Spleen (tissue), 11 donors: ENCODE measurements at regions not wholly inside any gene's neighbourhood (a gene's known extent, or its start where the extent isn't known, plus 50 kb on each side); places are given as distances from the start of the nearest gene placed in this dataset.
A peak's percentile ranks its signal among the peaks of the same experiment; 100 is the strongest.

ENCODE experiments used
- DNase-seq: peaks from one replicate; pipeline ENCODE4 v3.0.0-alpha.2; 2020
- H3K27ac ChIP-seq, 8 donors: fragments of 200-600 bp; sonication (generic) in 7 of 8; 1 replicate in 4 of 8; 2 replicates in 4 of 8; pipeline versions ENCODE4 v1.5.0 to v1.8.0; 2016 to 2021; ENCODE audit warnings: inconsistent platforms in 4 of 8, mild to moderate bottlenecking in 4 of 8, moderate library complexity in 1 of 8
- H3K27me3 ChIP-seq, 7 donors: fragments of 200-600 bp; sonication (generic) in 6 of 7; replicated peaks in 1 of 7; 1 replicate in 4 of 7; 2 replicates in 3 of 7; pipeline versions ENCODE4 v1.5.0 to v1.8.0; 2016 to 2021; ENCODE audit warnings: inconsistent platforms in 3 of 7, mild to moderate bottlenecking in 1 of 7
- H3K36me3 ChIP-seq, 6 donors: fragments of 200-600 bp; sonication (generic) in 5 of 6; 1 replicate in 4 of 6; 2 replicates in 2 of 6; pipeline versions ENCODE4 v1.5.0 to v1.8.0; 2016 to 2021; ENCODE audit warnings: inconsistent platforms in 2 of 6
- H3K4me1 ChIP-seq, 6 donors: fragments of 200-600 bp; sonication (generic) in 5 of 6; 1 replicate in 3 of 6; 2 replicates in 3 of 6; pipeline versions ENCODE4 v1.5.0 to v1.8.0; 2016 to 2021; ENCODE audit warnings: inconsistent platforms in 3 of 6
- H3K4me3 ChIP-seq, 8 donors: fragments of 200-600 bp; sonication (generic) in 7 of 8; 1 replicate in 4 of 8; 2 replicates in 4 of 8; pipeline versions ENCODE4 v1.5.0 to v1.8.0; 2016 to 2021; ENCODE audit warnings: inconsistent platforms in 4 of 8, mild to moderate bottlenecking in 4 of 8, moderate library complexity in 2 of 8
- H3K9me3 ChIP-seq, 8 donors: fragments of 200-600 bp; sonication (generic) in 7 of 8; 1 replicate in 4 of 8; 2 replicates in 4 of 8; pipeline versions ENCODE4 v1.5.0 to v1.8.0; 2016 to 2021; ENCODE audit warnings: inconsistent platforms in 4 of 8
- CTCF ChIP-seq, 11 experiments: fragments of 200-600 bp in 7 of 11; fragments of 450-650 bp in 4 of 11; sonication (generic) in 4 of 11; IDR thresholded peaks in 8 of 11; conservative IDR thresholded peaks in 3 of 11; 1 replicate in 7 of 11; 2 replicates in 4 of 11; pipeline versions ENCODE4 v1.4.0 to v1.8.0; 2016 to 2021; ENCODE audit warnings: antibody characterized with exemption in 11 of 11, inconsistent platforms in 4 of 11, mild to moderate bottlenecking in 1 of 11
- POLR2A ChIP-seq, 3 donors: fragments of 450-650 bp; IDR thresholded peaks; one replicate each; pipeline ENCODE4 v1.5.1; 2017; ENCODE audit warnings: antibody characterized with exemption in 3 of 3, mild to moderate bottlenecking in 1 of 3
- POLR2AphosphoS5 ChIP-seq, 3 donors: sonication (generic); formaldehyde crosslinking; IDR thresholded peaks; one replicate each; pipeline ENCODE4 v1.5.1; 2017; ENCODE audit warnings: antibody characterized with exemption in 3 of 3
- WGBS, 5 donors: extraction: QIAGEN DNeasy Blood & Tissue Kit in 3 of 5; methylation state at CpG; one replicate each; pipeline versions ENCODE4 v1.1.5 to v1.1.7; 2013 to 2018; 5-methylcytosine and 5-hydroxymethylcytosine counted together
- intact Hi-C: fragments of 100-400 bp; cut with DNase I; formaldehyde crosslinking; loops from one replicate; pipeline ENCODE4 v1.15.0; 2023; ENCODE audit warnings: low total_unique reads
- donor health status: healthy with polysubstance abuse.
- donor health status: DM: no; HTN: no; CAD: no; lungs with moderate emphysema.
- donor health status: DM: no; HTN: no; CAD: no.
- donor health status: Bipolar disorder and iron deficiency.
- donor health status: healthy.
- donor health status: DM: no; HTN: no; CAD: no.
- donor health status: DM: yes; HTN: yes; CAD: no.

GRCh38 chr6:56335726-56336125, 88.3 kb upstream of the COL21A1 start:
- no peak for DNase-seq
- intact Hi-C loops = no loop called here
- TF ChIP-seq POLR2A (IDR thresholded peaks at IDR 0.05) (no peak), CTCF (IDR thresholded peaks at IDR 0.05 in 8 of 11, conservative IDR thresholded peaks at IDR 0.05 in 3 of 11) (no peak), POLR2AphosphoS5 (IDR thresholded peaks at IDR 0.05) (no peak)
- Histone ChIP-seq H3K27me3 (no peaks in the 10 kb centered on the region), H3K9me3 (no peaks in the 10 kb centered on the region), H3K27ac (no peak overlapping the region), H3K36me3 (no peaks in the 10 kb centered on the region), H3K4me3 (no peak overlapping the region), H3K4me1 (no peaks in the 10 kb centered on the region)
- 50 to 85% (median 73%) methylated on average over 1 of the region's 1 CpG for WGBS, 5 donors

DNA sequence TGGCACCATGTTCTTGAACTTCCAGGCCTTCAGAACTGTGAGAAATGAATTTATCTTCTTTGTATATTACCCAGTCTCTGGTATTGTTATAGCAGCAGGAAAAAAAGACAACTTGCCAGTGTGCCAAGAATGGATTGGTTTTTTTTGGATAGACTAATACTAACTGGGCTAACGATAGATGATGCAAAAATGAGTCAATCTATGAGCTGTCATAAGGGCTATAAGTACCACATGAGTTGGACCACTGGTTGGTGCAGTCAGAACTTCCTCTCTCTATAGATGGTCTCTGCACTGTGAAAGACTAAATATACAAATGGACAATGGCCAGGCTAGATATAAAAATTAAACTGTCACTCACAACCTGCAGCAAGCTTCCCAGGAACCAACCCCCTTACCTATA, 87.6 kb upstream of the COL21A1 start:
- Histone ChIP-seq H3K9me3 (no peaks in the 10 kb centered on the region), H3K4me1 (no peaks in the 10 kb centered on the region), H3K36me3 (no peaks in the 10 kb centered on the region), H3K27ac (no peak overlapping the region), H3K27me3 (no peaks in the 10 kb centered on the region), H3K4me3 (no peak overlapping the region)
- WGBS, 5 donors = 66 to 84% (median 76%) methylated on average over 1 of the region's 1 CpG
- intact Hi-C loops = no loop called here
- no peak for TF ChIP-seq POLR2AphosphoS5 (IDR thresholded peaks at IDR 0.05)
- no peak for TF ChIP-seq POLR2A (IDR thresholded peaks at IDR 0.05)
- TF ChIP-seq CTCF (IDR thresholded peaks at IDR 0.05 in 8 of 11, conservative IDR thresholded peaks at IDR 0.05 in 3 of 11) = no peak
- DNase-seq = no peak

DNA sequence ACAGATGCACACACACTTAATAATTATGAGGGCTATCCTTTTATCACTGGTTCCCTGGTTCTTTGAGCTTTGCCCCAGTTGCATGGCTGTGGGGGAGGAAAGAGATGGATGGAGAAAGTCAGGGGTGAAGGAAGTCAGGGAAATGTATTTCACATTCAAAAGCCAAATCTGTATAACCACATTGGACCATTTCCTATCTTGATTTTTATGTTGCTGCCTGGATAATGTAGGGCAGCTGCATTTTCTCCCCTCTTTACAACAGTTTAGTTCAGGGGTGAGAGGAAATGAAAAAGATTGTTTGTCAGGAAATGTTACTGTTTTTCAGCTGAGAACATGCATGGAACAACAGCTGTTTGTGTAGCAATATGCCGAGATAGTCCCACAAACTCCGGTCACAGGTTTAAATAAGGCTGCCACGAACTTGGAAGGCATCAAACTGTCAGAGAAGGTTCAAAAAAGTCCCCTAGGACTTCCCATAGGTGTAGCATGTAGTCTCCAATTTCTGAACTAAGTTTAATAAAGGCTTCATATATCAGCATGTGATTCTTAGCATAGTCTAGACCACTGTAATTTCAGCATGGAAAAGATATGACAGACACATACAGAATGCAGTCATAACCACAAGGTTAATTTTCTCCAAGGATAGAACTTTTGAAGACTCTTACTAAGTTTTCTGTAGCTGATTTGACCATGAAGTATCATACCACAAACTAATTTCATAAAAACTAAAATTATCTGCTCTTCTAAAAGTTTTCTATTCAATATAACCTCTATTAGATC, 82.1 kb upstream of the COL21A1 start:
- WGBS, 5 donors = 11 to 18% (median 14%) methylated on average over 3 of the region's 3 CpGs
- Histone ChIP-seq H3K4me3 (no peak overlapping the region), H3K27me3 (no peaks in the 10 kb centered on the region), H3K27ac (peak overlapping the region in 1 of 8 donors; percentile 16), H3K36me3 (no peaks in the 10 kb centered on the region), H3K4me1 (no peaks in the 10 kb centered on the region), H3K9me3 (no peaks in the 10 kb centered on the region)
- DNase-seq = no peak
- TF ChIP-seq CTCF (IDR thresholded peaks at IDR 0.05 in 8 of 11, conservative IDR thresholded peaks at IDR 0.05 in 3 of 11) = no peak
- no peak for TF ChIP-seq POLR2AphosphoS5 (IDR thresholded peaks at IDR 0.05)
- no peak for TF ChIP-seq POLR2A (IDR thresholded peaks at IDR 0.05)
- intact Hi-C loops = no loop called here

GRCh38 chr6:56328728-56329090, 81.3 kb upstream of the COL21A1 start:
- Histone ChIP-seq H3K27ac (peak overlapping the region in 1 of 8 donors; percentile 11), H3K4me3 (no peak overlapping the region)
- WGBS, 5 donors = 73 to 85% (median 83%) methylated on average over 5 of the region's 5 CpGs

More at GRCh38 chr6:56328728-56329090, 81.3 kb upstream of the COL21A1 start:
- Histone ChIP-seq H3K4me1 (no peaks in the 10 kb centered on the region), H3K27me3 (no peaks in the 10 kb centered on the region), H3K9me3 (no peaks in the 10 kb centered on the region), H3K36me3 (no peaks in the 10 kb centered on the region)
- intact Hi-C loops = no loop called here
- TF ChIP-seq POLR2AphosphoS5 (IDR thresholded peaks at IDR 0.05) (no peak), CTCF (IDR thresholded peaks at IDR 0.05 in 8 of 11, conservative IDR thresholded peaks at IDR 0.05 in 3 of 11) (no peak), POLR2A (IDR thresholded peaks at IDR 0.05) (no peak)
- no peak for DNase-seq
